ENCODE measurements at regions not wholly inside any gene's neighbourhood (a gene's known extent, or its start where the extent isn't known, plus 50 kb on each side); places are given as distances from the start of the nearest gene placed in this dataset.
A peak's percentile ranks its signal among the peaks of the same experiment; 100 is the strongest.

DNA sequence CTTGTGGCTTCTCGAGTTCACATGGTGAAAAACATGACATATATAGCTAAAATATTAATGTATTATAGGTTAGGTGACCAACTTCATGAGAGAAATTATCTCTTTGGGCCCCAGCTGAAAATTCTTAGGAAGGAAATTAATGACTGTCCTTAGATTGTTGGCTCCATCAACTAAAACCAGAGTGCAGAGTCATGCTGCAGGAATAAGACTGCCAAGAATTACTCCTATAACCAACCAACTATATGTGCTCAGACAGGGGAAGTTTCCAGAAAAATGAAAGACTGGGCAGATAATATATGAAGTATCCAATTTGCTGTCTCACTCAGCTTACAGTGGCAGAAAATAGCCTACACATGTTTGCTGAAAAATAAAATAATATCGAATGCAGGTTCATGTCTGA, 71.0 kb upstream of the TMEFF2 start:
- DNase-seq (ENCODE audit: low read depth), result no peak

DNA sequence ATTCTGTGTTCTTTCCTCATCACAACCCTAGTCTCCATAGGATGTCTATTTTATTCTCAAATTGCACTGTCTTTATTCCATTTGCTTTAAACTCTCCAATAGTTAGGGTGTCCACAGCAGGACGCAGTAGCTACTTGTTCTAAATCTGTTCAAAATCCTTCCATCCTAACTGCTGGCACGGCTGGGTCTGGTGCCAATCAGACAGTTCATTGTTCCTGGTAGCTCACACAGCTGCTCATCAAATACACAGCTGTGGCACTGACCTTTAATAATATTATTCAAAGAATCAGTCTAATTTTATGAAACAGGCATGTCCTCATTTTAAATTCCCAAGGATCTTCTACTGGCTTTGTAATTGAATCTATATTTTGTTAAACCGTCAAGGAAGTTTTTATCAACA, 59.7 kb upstream of the TMEFF2 start:
- DNase-seq (ENCODE audit: low read depth), result no peak

DNA sequence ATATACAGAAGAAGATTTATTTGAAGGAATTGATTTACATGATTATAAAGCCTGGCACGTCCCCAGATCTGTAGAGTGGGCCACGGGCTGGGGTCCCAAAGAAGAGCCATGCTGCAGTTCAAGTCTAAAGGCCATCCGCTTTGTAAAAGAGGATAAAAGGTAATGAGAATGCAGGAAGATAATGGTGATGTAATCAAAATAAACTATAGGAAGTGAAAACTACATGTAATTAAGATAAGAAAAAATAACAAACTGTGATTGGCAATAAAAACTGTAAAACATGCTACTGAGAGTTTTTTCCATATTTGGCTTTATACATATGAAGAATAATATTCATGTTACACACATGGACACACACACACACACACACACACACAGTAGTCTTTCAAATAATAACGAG, 59.0 kb upstream of the TMEFF2 start:
- no peak for DNase-seq (ENCODE audit: low read depth)

DNA sequence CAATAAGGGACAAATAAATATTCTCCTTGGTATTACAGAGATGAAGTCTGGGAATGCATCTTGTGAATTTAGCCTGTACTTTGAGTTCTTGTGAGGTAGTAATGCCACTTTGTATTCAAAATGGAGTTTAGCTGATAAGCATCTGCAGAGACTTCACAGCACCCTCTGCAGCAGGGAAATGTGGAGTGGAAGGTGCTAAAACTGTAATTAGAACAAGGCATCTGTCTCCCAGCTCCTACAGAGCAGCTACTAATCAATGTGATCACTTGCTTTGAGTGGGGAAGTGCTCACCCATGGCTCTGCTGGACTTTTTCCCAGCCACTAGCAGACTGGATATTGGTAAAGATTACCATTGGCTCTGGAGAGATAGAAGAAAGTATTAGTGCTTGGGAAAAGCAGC, 56.2 kb upstream of the TMEFF2 start:
- no peak for DNase-seq (ENCODE audit: low read depth)

DNA sequence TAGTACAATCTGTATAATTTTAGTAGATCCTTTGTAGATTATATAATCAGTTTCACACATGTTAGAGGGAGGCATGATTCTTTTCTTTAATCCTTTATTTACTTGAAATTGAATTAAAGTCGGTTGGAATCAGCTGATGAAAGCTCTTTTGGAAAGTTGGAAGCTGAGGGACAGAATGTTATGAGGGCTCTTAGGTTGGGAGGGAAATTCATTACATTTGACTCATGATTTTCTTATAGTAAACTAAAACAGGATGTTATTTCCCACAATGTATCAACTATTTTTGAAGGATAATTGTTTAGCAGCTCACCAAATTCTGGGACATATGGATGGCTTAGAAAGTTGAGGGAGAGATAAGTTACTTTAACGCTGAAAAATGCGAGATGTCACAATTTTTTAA, 52.7 kb upstream of the TMEFF2 start:
- DNase-seq (ENCODE audit: low read depth), result no peak

DNA sequence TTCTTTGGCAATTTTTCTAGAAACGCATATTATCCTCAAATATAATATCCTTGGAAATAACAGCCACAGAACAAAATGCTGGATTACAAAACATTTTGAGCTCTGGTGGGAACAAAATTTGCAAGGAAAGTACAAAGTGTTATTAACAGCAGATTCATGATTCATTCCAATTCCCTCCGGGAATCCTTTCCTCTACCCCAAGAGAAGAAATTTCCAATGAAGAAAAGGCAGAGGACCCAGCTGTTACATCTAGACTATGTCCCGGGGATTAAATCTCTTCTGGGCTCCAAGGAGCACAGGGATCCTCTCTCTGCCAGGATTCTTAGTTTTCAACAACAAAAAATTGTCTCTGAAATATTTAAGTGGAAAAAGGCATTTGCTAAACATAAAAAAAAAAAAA, 51.6 kb upstream of the TMEFF2 start:
- no peak for DNase-seq (ENCODE audit: low read depth)

DNA sequence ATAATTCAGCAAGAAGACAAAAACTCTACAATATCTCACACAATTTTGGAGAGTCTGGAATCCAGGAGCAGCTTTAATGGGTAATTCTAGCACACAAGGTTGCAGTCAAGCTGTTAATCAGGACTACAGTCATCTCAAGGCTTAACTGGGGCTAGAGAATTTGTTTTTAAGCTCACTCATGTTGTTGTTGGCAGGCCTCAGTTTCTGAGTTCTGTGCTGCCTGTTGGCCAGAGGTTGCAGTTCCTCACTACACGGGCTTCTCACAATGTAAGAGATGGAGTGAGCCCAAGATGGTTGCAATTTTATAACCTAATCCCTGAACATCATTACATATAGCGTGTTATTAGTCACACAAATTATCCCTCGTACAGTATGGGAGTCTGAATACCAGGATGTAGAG, 50.6 kb upstream of the TMEFF2 start:
- DNase-seq (ENCODE audit: low read depth), result peak; percentile 55

Measured in fibroblast of the conjunctiva (primary cell).